ENCODE measurements at regions not wholly inside any gene's neighbourhood (a gene's known extent, or its start where the extent isn't known, plus 50 kb on each side); places are given as distances from the start of the nearest gene placed in this dataset.

GRCh38 chr1:213438339-213438738 lies 387.3 kb downstream of the RPS6KC1 start:
- peaks cover 0 to 6% (median 0%) of the 10 kb centered on the region in 7 donors for H3K27me3 ChIP-seq
- no peak for DNase-seq
- H3K36me3 ChIP-seq: no peaks in the 10 kb centered on the region
- no peak for TF ChIP-seq CTCF (IDR thresholded peaks at IDR 0.05)
- peaks cover 0 to 5% (median 0%) of the 10 kb centered on the region in 11 donors for H3K9me3 ChIP-seq
- ATAC-seq: no peak
- intact Hi-C loops (cut with DNase I): no loop called here
- no peaks in the 10 kb centered on the region for H3K4me1 ChIP-seq
- no peak overlapping the region for H3K27ac ChIP-seq
- H3K4me3 ChIP-seq: no peak overlapping the region

GRCh38 chr1:213439703-213440102 lies 388.7 kb downstream of the RPS6KC1 start:
- Histone ChIP-seq H3K4me3 (no peak overlapping the region), H3K27me3 (peaks cover 0 to 6% (median 0%) of the 10 kb centered on the region in 7 donors)

DNA sequence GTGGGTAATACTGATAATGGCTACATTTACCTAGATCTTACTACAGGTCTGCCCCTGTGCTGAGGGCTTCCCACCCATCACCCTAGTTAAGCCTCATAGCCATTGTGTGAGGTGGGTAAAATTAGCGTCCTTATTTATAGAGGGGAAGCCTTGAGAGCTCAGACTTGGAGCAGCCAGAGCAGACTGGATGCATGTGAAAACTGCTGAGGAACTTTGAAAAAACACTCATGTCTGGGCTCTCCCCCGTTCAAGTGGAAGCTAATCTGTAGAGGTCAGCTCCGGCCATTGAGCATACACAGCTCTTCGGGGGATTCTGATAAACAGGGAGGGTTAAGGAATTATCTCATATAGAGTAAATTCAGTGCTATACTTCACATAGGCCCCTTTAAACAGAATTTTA lies 389.7 kb downstream of the RPS6KC1 start:
- no peak for ATAC-seq
- no peaks in the 10 kb centered on the region for H3K36me3 ChIP-seq
- 15 to 17% methylated on average over 4 of the region's 4 CpGs for WGBS, 2 donors

More at GRCh38 chr1:213439703-213440102, 388.7 kb downstream of the RPS6KC1 start:
- H3K4me1 ChIP-seq: no peaks in the 10 kb centered on the region
- no peak overlapping the region for H3K27ac ChIP-seq
- ATAC-seq (no peak), DNase-seq (no peak)
- no peak for TF ChIP-seq CTCF (IDR thresholded peaks at IDR 0.05)
- H3K9me3 ChIP-seq: peaks cover 0 to 5% (median 0%) of the 10 kb centered on the region in 11 donors
- 93 to 98% methylated on average over 2 of the region's 2 CpGs for WGBS, 2 donors
- intact Hi-C loops (cut with DNase I): no loop called here
- no peaks in the 10 kb centered on the region for H3K36me3 ChIP-seq

GRCh38 chr1:213443415-213443814 lies 392.4 kb downstream of the RPS6KC1 start:
- Histone ChIP-seq H3K27ac (no peak overlapping the region), H3K36me3 (no peaks in the 10 kb centered on the region), H3K27me3 (peaks cover 0 to 6% (median 0%) of the 10 kb centered on the region in 7 donors), H3K4me3 (no peak overlapping the region), H3K9me3 (no peaks in the 10 kb centered on the region), H3K4me1 (no peaks in the 10 kb centered on the region)
- intact Hi-C loops (cut with DNase I): no loop called here
- WGBS, 2 donors: 89 to 92% methylated on average over 5 of the region's 5 CpGs
- TF ChIP-seq CTCF (IDR thresholded peaks at IDR 0.05): no peak
- DNase-seq: no peak
- no peak for ATAC-seq

More for the DNA sequence above, 389.7 kb downstream of the RPS6KC1 start:
- Histone ChIP-seq H3K9me3 (peaks cover 0 to 5% (median 0%) of the 10 kb centered on the region in 11 donors), H3K27me3 (peaks cover 0 to 6% (median 0%) of the 10 kb centered on the region in 7 donors), H3K4me1 (no peaks in the 10 kb centered on the region), H3K4me3 (no peak overlapping the region), H3K27ac (no peak overlapping the region)
- no peak for TF ChIP-seq CTCF (IDR thresholded peaks at IDR 0.05)
- intact Hi-C loops (cut with DNase I): no loop called here
- DNase-seq: no peak
